ENCODE measurements at regions not wholly inside any gene's neighbourhood (a gene's known extent, or its start where the extent isn't known, plus 50 kb on each side); places are given as distances from the start of the nearest gene placed in this dataset.
A peak's percentile ranks its signal among the peaks of the same experiment; 100 is the strongest.
"Not testable (repeated sequence)": the region's sequence is repeated elsewhere in the genome, so short reads cannot be mapped to it uniquely, and the experiment has no call there.

DNA sequence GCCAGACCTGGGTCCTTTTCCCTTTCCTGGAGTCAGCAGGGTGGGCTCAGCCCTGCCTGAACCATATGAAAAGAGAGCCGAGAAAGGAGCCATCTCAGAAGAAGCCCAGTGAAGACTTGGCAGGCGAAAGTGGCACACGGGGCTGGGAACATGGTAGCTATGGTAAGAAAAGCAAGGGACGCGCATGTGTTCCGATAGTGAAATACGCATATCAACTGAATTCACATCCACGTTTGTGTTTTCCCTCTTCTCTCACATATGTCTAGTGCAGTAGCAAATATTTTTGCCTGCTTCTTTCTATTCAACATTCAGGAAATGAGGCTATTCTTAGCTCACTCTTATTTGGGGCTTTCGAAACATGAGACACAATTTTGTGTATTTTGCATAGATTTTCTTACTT, 54.1 kb upstream of the PEG3 start:
- no peak for DNase-seq

DNA sequence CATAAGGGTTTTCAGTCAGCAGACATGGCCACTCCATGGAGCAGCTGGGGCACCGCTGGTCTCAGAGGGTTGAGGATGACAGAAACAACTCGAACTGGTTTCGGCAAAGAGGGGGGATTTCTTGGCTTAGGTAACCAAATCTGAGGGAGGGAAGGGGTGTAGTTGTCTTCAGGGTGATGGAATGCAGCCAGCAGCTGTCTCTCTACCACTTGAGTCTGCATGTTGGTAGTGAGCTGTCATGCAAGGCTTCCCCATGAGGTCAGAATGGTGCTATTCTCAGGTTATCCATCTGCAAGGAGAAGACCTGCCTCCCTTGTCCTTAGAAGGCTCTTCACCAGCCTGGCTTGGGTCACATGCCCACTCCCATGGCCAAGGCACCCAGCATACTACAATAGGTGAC, 55.6 kb upstream of the PEG3 start:
- peak in 2 of 3 donors; percentile 60 to 71 for DNase-seq

DNA sequence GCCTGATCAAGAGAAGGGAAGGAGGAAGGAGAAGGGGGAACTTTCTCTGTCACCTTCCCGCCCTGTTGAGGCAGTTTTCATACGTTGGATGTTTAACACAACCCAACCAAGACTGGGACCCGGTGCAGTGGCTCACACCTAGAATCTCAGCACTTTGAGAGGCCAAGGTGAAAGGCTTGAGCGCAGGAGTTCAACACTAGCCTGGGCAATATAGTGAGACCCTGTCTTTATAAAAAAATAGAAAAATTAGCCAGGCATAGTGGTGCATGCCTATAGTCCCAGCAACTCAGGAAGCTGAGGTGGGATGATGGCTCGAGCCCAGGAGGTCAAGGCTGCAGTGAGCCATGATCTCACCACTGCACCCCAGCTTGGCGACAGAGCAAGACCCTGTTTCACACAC, 59.4 kb upstream of the PEG3 start:
- no peak for DNase-seq

- DNase-seq: peak; percentile 87 to 97 (median 93)
Observed at GRCh38 chr19:56900573-56901097, 60.1 kb upstream of the PEG3 start.

DNA sequence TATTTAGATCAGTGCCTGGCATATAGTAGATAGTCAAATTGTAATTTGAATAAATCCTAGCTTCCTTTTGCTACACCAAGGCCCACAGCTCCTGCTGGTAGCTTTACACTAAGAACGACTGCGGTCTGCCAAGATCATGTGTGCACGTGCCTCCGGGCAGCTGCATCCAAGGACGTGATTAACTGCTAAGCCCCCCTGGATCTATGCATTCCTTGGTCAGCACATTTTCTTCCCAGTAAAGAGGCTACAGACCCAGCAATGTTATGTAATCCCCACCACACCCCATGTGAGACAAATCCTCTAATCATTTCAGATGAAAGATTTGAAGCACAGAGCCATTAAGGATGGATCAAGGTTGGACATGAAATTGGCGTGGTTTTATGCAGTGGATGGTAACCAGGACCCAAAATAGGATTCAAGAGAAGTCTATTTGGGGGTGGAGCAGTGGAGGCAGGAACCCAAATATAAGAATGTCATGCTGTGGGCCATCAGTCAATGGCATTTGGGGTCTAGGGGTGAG, 65.2 kb upstream of the PEG3 start:
- peak; percentile 78 to 89 (median 81) for DNase-seq

- peak in 1 of 3 donors; percentile 55 for DNase-seq
Observed at GRCh38 chr19:56912401-56913112, 72.0 kb upstream of the PEG3 start.

DNA sequence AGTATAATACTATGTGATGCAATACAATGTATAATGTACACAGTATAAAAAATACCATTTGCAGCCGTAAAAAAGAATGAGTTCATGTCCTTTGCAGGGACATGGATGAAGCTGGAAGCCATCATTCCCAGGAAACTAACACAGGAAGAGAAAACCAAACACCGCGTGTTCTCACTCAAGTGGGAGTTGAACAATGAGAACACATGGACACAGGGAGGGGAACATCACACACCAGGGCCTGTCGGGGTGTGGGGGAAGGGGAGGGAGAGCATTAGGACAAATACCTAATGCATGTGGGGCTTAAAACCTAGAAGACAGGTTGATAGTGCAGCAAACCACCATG, 72.6 kb upstream of the PEG3 start:
- DNase-seq: not testable (repeated sequence)

GRCh38 chr19:56916528-56916927, 76.0 kb upstream of the PEG3 start:
- no peak for DNase-seq

- DNase-seq: peak in 1 of 3 donors; percentile 64
Observed at GRCh38 chr19:56917529-56917928, 77.0 kb upstream of the PEG3 start.

- DNase-seq: peak in 1 of 3 donors; percentile 65
Observed at GRCh38 chr19:56917998-56918397, 77.5 kb upstream of the PEG3 start.

DNA sequence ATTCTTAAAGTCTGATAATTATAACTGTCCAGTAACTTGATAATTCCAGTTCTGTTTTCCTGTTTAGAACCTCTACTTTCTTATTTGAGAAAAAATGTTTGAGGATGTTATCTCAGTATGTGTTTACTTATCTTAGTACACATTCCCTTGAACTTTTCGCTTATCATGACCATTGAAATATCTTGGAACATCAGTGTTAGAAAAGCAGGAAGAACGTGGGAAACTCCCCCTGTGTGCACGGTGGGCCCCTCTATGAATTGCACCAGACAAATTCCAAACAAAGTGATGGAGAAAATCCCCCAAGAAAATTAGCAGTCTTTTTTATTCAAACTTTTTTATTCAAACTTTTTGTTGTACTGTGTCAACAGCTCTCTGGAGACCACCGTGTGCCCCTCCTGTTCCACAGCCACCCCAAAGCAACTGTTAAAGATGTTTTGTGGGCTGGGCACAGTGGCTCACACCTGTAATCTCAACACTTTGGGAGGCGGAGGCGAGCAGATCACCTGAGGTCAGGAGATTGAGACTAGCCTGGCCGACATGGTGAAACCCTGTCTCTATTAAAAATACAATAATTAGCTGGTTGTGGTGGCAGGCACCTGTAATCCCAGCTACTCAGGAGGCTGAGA, 78.3 kb upstream of the PEG3 start:
- no peak for DNase-seq

- no peak for DNase-seq
Observed at GRCh38 chr19:56919308-56919995, 78.9 kb upstream of the PEG3 start.

DNA sequence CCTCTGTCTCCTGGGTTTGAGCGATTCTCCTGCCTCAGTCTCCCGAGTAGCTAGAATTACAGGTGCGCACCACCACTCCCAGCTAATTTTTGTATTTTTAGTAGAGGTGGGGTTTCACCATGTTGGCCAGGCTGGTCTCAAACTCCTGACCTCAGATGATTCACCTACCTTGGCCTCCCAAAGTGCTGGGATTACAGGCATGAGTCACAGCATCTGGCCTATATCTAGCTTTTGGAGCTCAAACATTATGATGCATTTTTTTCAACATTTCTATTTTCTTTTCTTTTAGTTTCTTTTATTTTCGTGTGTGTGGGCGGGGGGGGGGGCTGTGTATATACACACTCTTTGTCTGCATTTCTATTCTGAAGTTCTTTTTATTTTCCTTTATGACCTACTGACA, 85.6 kb upstream of the PEG3 start:
- DNase-seq: not testable (repeated sequence)

- DNase-seq: no peak
Observed at GRCh38 chr19:56927294-56927693, 86.8 kb upstream of the PEG3 start.

DNA sequence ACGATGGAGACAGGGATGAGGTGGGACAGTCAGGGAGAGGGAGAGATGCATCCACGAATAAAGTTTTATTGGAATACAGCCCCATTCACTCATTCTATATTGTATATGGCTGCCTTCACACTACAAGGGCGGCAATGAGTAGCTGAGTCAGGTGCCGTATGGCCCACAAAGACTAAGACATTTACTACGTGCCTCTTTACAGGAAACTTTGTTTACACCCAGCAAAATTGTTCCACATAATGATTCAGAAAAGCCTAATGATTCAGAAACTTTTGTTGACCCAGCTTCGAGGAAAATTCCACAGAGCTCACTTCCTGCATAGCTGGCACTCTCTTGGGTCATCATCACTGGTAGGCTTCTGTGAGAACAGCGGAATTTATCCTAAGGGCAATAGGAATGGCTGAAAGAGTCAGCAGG, 87.3 kb upstream of the PEG3 start:
- DNase-seq: no peak

DNA sequence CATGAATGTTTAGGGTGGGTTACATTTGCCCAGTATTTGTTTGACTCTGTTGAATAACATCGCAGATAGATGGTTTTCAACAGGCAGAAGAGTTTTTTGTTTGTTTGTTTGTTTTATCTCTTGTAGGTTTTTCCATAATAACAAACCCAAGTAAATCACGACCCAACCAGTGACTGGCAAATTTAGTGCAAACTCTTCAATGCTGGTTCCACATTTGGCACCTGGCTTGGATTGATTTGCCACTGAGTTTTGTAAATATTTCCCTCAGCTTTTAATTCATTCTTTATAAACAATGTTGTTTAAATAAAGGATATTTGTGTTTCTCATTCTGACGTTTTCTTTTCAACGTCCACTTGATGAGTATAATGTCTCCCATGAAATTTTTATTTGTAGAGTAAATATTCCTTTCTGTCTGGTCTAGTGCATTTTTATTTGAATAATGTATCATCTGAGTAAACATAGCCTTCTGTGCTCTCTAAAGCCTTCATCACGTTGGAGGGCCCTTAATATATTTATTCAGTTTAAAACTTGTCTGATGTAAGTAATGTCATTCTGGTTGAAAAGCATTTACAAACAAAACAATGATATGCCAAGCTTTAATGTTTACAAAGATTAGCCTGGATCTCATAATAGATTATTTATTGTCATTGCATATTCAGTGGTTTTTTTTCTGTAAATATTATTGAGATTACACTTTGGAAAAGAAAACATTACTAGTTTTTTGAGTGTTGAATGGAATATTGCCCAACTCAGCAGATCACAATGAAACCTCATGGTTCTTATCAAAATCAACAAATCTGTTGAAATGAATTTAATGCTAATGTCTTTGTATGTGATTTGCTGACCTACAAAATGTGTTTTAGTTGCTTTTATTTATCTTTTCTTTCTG, 90.4 kb upstream of the PEG3 start:
- DNase-seq: no peak

DNA sequence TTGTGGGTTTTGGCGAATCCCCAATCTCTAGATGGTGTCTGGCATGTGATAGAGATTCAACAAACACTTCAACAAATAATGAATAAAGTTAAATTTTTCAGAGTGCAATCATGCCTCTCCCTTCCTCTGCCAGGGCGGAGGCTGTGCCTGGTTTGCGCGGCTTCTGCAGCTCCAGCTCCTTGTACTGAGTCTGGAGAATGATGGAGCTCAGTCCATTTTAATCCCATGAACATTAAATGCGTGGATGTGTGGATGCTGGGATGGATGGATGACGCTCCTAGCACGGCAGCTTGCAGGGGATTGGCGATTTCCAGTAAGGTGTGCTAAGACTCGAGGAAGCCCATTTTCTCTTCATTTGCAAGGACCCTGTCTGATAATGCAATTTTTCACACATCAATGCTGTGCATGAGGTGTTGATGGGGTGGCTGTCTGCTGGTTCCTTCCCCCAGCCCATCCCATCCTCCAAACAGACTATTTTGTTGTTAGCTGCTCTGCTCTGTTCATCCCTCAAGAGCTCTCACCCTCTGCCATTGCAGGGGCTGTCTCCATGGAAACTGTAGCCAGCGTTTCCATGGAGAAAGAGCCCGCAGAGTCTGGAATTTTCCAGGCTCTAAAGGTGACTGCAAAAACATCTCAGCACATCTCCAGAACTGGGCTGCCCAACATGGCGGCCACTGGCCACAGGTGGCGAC, 92.6 kb upstream of the PEG3 start:
- DNase-seq: no peak

- DNase-seq: no peak
Observed at GRCh38 chr19:56934438-56935090, 94.0 kb upstream of the PEG3 start.

DNA sequence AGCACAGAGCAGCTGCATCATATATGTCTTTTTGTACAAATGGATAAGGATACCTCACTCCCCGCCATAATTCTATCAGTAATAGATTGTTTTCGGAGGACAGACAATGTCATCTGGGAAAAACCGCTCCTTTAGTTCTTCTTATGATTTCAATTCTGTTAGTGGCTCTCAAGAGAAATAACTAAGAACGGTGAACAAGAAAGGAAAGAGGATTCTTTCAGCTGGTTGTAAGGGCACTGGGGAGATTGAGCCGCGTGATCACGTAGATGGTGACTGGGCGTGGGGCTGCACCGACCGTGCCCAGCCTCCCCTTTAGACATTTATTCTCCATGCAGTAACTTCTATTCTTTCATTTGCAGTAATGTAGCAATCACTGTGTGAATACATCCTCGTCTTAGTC, 99.4 kb upstream of the PEG3 start:
- DNase-seq: no peak

GRCh38 chr19:56942756-56943155, 102.2 kb upstream of the PEG3 start:
- DNase-seq: peak in 2 of 3 donors; percentile 30 to 64
